SK-N-SH (cell line): ENCODE measurements at regions not wholly inside any gene's neighbourhood (a gene's known extent, or its start where the extent isn't known, plus 50 kb on each side); places are given as distances from the start of the nearest gene placed in this dataset.

ENCODE experiments used
- CTCF ChIA-PET: fragments of 300-600, 350-600 bp; formaldehyde crosslinking; extraction: SDS; loops from one replicate; lab custom pipeline; 2021; lab: Yijun Ruan, JAX
- POLR2A ChIA-PET: fragments of 350-600 bp; sonication (Branson Sonifier 250); formaldehyde crosslinking; extraction: SDS; loops from one replicate; lab custom pipeline; 2020; ENCODE audit warnings: antibody characterized with exemption, inconsistent platforms; lab: Yijun Ruan, JAX
- DNase-seq: peaks from one replicate; pipeline ENCODE4 v3.0.0; 2012
- H2AFZ ChIP-seq: fragments of 200-600 bp; sonication (generic); 2 replicates; pipeline ENCODE4 v1.8.1; 2016; ENCODE audit warnings: antibody characterized with exemption, mild to moderate bottlenecking, low read depth
- H3F3A ChIP-seq: fragments of 200-600 bp; sonication (generic); replicated peaks from 2 replicates; pipeline ENCODE3; 2016; ENCODE audit warnings: antibody characterized with exemption, mild to moderate bottlenecking; ENCODE audit not compliant: insufficient read depth
- H3K27ac ChIP-seq, 2 experiments: fragments of 200-500 bp in 1 of 2; fragments of 200-600 bp in 1 of 2; sonication (Bioruptor generic) in 1 of 2; sonication (generic), shearing (Covaris generic) in 1 of 2; 2 replicates each; pipeline versions ENCODE4 v1.5.1 to v1.6.1; 2014 to 2016; ENCODE audit warnings: low read depth in 2 of 2, inconsistent platforms in 1 of 2, low read length in 1 of 2, mild to moderate bottlenecking in 1 of 2, mixed read lengths in 1 of 2
- H3K27me3 ChIP-seq: fragments of 200-600 bp; sonication (generic), shearing (Covaris generic); 2 replicates; pipeline ENCODE4 v1.6.1; 2016; ENCODE audit warnings: mixed run types; ENCODE audit not compliant: insufficient read depth
- H3K36me3 ChIP-seq, 2 experiments: fragments of 200-500 bp in 1 of 2; fragments of 200-600 bp in 1 of 2; sonication (Bioruptor generic) in 1 of 2; sonication (generic) in 1 of 2; replicated peaks in 1 of 2; 2 replicates each; pipeline versions ENCODE3 to v1.5.1; 2014 to 2016; ENCODE audit warnings: low read length in 1 of 2, mild to moderate bottlenecking in 1 of 2; ENCODE audit not compliant: insufficient read depth in 2 of 2, control insufficient read depth in 1 of 2
- H3K4me1 ChIP-seq, 2 experiments: fragments of 200-500 bp in 1 of 2; fragments of 200-600 bp in 1 of 2; sonication (Bioruptor generic) in 1 of 2; sonication (generic), shearing (Covaris generic) in 1 of 2; 2 replicates each; pipeline versions ENCODE4 v1.5.1 to v1.6.1; 2014 to 2016; ENCODE audit warnings: low read depth in 1 of 2, low read length in 1 of 2, mixed run types in 1 of 2; ENCODE audit not compliant: insufficient read depth in 2 of 2, control insufficient read depth in 1 of 2
- H3K4me2 ChIP-seq: fragments of 200-600 bp; sonication (generic), shearing (Covaris generic); 2 replicates; pipeline ENCODE4 v1.6.1; 2017; ENCODE audit warnings: mixed run types
- H3K4me3 ChIP-seq, 2 experiments: fragments of 200-500 bp in 1 of 2; fragments of 200-600 bp in 1 of 2; sonication (Bioruptor generic) in 1 of 2; sonication (generic), shearing (Covaris generic) in 1 of 2; 2 replicates each; pipeline versions ENCODE4 v1.5.1 to v1.8.1; 2014 to 2016; ENCODE audit warnings: low read depth in 2 of 2, inconsistent platforms in 1 of 2, low read length in 1 of 2, mild to moderate bottlenecking in 1 of 2, mixed read lengths in 1 of 2, moderate library complexity in 1 of 2
- H3K79me2 ChIP-seq: fragments of 200-600 bp; sonication (generic); 2 replicates; pipeline ENCODE4 v1.8.1; 2017; ENCODE audit warnings: mild to moderate bottlenecking; ENCODE audit not compliant: insufficient read depth
- H3K9ac ChIP-seq: fragments of 200-600 bp; sonication (generic); 2 replicates; pipeline ENCODE4 v1.6.1; 2017; ENCODE audit warnings: mixed run types
- H3K9me2 ChIP-seq: fragments of 200-600 bp; sonication (generic); 2 replicates; pipeline ENCODE4 v1.6.1; 2017; ENCODE audit warnings: mixed run types
- H3K9me3 ChIP-seq: fragments of 200-600 bp; sonication (generic); 2 replicates; pipeline ENCODE4 v1.6.1; 2017; ENCODE audit warnings: mixed run types, mild to moderate bottlenecking, moderate library complexity
- H4K20me1 ChIP-seq: fragments of 200-600 bp; sonication (generic); 2 replicates; pipeline ENCODE4 v1.6.1; 2017; ENCODE audit warnings: mild to moderate bottlenecking, mixed run types; ENCODE audit not compliant: insufficient read depth
- CHD2 ChIP-seq: fragments of 150-350 bp; IDR thresholded peaks from 2 replicates; pipeline ENCODE4 v1.6.1; 2018; ENCODE audit warnings: low read length; ENCODE audit not compliant: partially characterized antibody
- CTCF ChIP-seq: fragments of 200-600 bp; sonication (generic); IDR thresholded peaks from 2 replicates; pipeline ENCODE4 v1.6.1; 2017; ENCODE audit warnings: antibody characterized with exemption, mild to moderate bottlenecking, moderate library complexity
- ELF1 ChIP-seq: IDR thresholded peaks from 2 replicates; pipeline ENCODE4 v1.4.0; 2012
- EP300 ChIP-seq, 2 experiments: IDR thresholded peaks; 2 replicates each; pipeline versions ENCODE4 v1.4.0 to v1.6.1; 2012; ENCODE audit warnings: borderline replicate concordance in 1 of 2, low read depth in 1 of 2, low read length in 1 of 2
- FOSL2 ChIP-seq: IDR thresholded peaks from 2 replicates; pipeline ENCODE4 v1.4.0; 2012; ENCODE audit warnings: low read depth, mild to moderate bottlenecking, moderate library complexity, borderline replicate concordance
- FOXJ3 ChIP-seq: sonication (generic); formaldehyde crosslinking; IDR thresholded peaks from 2 replicates; pipeline ENCODE4 v1.5.1; 2020; ENCODE audit warnings: mild to moderate bottlenecking, missing genetic modification reagents
- FOXM1 ChIP-seq: IDR thresholded peaks from 2 replicates; pipeline ENCODE4 v1.4.0; 2012; ENCODE audit warnings: low read depth, mild to moderate bottlenecking
- GABPA ChIP-seq: IDR thresholded peaks from 2 replicates; pipeline ENCODE4 v1.4.0; 2012; ENCODE audit warnings: low read depth, mild to moderate bottlenecking
- MAX ChIP-seq: IDR thresholded peaks from 2 replicates; pipeline ENCODE4 v1.4.0; 2012; ENCODE audit warnings: low read depth
- MEF2A ChIP-seq: IDR thresholded peaks from 2 replicates; pipeline ENCODE4 v1.4.0; 2012; ENCODE audit warnings: low read depth, borderline replicate concordance
- NFIC ChIP-seq: IDR thresholded peaks from 2 replicates; pipeline ENCODE4 v1.4.0; 2012; ENCODE audit warnings: borderline replicate concordance
- NRF1 ChIP-seq: IDR thresholded peaks from 2 replicates; pipeline ENCODE4 v1.6.1; 2012; ENCODE audit warnings: low read depth, mild to moderate bottlenecking, low read length
- POLR2AphosphoS5 ChIP-seq: IDR thresholded peaks from 2 replicates; pipeline ENCODE4 v1.6.1; 2012; ENCODE audit warnings: low read depth, low read length
- SIN3A ChIP-seq: IDR thresholded peaks from 2 replicates; pipeline ENCODE4 v1.6.1; 2012; ENCODE audit warnings: low read depth, mild to moderate bottlenecking, low read length, moderate library complexity, borderline replicate concordance
- SMC3 ChIP-seq: IDR thresholded peaks from 2 replicates; pipeline ENCODE4 v1.6.1; 2012; ENCODE audit warnings: low read depth, low read length, improper control_type of control experiment
- TCF12 ChIP-seq: IDR thresholded peaks from 2 replicates; pipeline ENCODE4 v1.4.0; 2012
- TEAD4 ChIP-seq: IDR thresholded peaks from 2 replicates; pipeline ENCODE4 v1.4.0; 2012; ENCODE audit warnings: mild to moderate bottlenecking, borderline replicate concordance; ENCODE audit not compliant: insufficient read depth
- USF1 ChIP-seq: IDR thresholded peaks from 2 replicates; pipeline ENCODE4 v1.4.0; 2012; ENCODE audit warnings: low read depth, borderline replicate concordance
- YY1 ChIP-seq: IDR thresholded peaks from 2 replicates; pipeline ENCODE4 v1.4.0; 2012; ENCODE audit warnings: low read depth, mild to moderate bottlenecking
- ZBTB33 ChIP-seq: IDR thresholded peaks from 2 replicates; pipeline ENCODE4 v1.4.0; 2012; ENCODE audit warnings: low read depth, borderline replicate concordance
- WGBS: methylation state at CpG from one replicate; pipeline ENCODE4 v1.1.6; 2017; ENCODE audit warnings: low lambda C conversion rate; 5-methylcytosine and 5-hydroxymethylcytosine counted together
- TF ChIP-seq, protein P1 (sequence below): IDR thresholded peaks from 2 replicates; pipeline ENCODE4 v1.6.1; 2012; ENCODE audit warnings: mild to moderate bottlenecking, low read depth, low read length, moderate library complexity

- TF ChIP-seq TCF12 (no peak), NRF1 (no peak), MEF2A (no peak)
- TF ChIP-seq, all 33 proteins: peak for 0
Observed at GRCh38 chr18:39491408-39491807, 1925.8 kb upstream of the CELF4 start (continued).

- Histone ChIP-seq H4K20me1 (no peaks in the 10 kb centered on the region), H3K9ac (no peak overlapping the region), H3K4me3 (no peak overlapping the region), H3K27ac (no peak overlapping the region), H3F3A (no peaks in the 10 kb centered on the region), H3K9me3 (no peaks in the 10 kb centered on the region), H3K79me2 (no peaks in the 10 kb centered on the region), H2AFZ (no peak overlapping the region), H3K9me2 (no peaks in the 10 kb centered on the region), H3K36me3 (no peaks in the 10 kb centered on the region), H3K4me2 (no peak overlapping the region), H3K4me1 (no peaks in the 10 kb centered on the region; a peak in 1 of 4 replicates), H3K27me3 (no peaks in the 10 kb centered on the region)
- DNase-seq = no peak
- POLR2A ChIA-PET = no interaction called here
- 32% methylated on average over 1 of the region's 1 CpG for WGBS
- CTCF ChIA-PET = interaction anchor here (1.0 to 1.5 kb wide), 2 partner anchors 8 to 14 kb away, joined by 3 to 5 read pairs; no protein-coding TSS in a partner anchor
- TF ChIP-seq NRF1 = no peak
- no peak for TF ChIP-seq FOXM1
- TF ChIP-seq TEAD4 = no peak
- TF ChIP-seq ELF1 = no peak
- no peak for TF ChIP-seq FOSL2
- no peak for TF ChIP-seq YY1
- TF ChIP-seq CTCF = no peak
- no peak for TF ChIP-seq EP300 (IDR thresholded peaks at IDR 0.05; ENCODE audit: borderline replicate concordance in 1 of 2, low read depth in 1 of 2, low read length in 1 of 2)
- TF ChIP-seq NFIC = no peak
- TF ChIP-seq GABPA = no peak
- TF ChIP-seq SMC3 = no peak
- TF ChIP-seq USF1 = no peak
- TF ChIP-seq, protein P1, sequence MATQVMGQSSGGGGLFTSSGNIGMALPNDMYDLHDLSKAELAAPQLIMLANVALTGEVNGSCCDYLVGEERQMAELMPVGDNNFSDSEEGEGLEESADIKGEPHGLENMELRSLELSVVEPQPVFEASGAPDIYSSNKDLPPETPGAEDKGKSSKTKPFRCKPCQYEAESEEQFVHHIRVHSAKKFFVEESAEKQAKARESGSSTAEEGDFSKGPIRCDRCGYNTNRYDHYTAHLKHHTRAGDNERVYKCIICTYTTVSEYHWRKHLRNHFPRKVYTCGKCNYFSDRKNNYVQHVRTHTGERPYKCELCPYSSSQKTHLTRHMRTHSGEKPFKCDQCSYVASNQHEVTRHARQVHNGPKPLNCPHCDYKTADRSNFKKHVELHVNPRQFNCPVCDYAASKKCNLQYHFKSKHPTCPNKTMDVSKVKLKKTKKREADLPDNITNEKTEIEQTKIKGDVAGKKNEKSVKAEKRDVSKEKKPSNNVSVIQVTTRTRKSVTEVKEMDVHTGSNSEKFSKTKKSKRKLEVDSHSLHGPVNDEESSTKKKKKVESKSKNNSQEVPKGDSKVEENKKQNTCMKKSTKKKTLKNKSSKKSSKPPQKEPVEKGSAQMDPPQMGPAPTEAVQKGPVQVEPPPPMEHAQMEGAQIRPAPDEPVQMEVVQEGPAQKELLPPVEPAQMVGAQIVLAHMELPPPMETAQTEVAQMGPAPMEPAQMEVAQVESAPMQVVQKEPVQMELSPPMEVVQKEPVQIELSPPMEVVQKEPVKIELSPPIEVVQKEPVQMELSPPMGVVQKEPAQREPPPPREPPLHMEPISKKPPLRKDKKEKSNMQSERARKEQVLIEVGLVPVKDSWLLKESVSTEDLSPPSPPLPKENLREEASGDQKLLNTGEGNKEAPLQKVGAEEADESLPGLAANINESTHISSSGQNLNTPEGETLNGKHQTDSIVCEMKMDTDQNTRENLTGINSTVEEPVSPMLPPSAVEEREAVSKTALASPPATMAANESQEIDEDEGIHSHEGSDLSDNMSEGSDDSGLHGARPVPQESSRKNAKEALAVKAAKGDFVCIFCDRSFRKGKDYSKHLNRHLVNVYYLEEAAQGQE = no peak
- no peak for TF ChIP-seq CHD2
- no peak for TF ChIP-seq ZBTB33
- no peak for TF ChIP-seq MAX
- TF ChIP-seq SIN3A = no peak
- no peak for TF ChIP-seq POLR2AphosphoS5
- TF ChIP-seq FOXJ3 (CRISPR knock-in tag) = no peak
- TF ChIP-seq TCF12 = no peak
Observed at GRCh38 chr18:39489431-39489830, 1923.8 kb upstream of the CELF4 start.
